Naive thymus-derived CD8-positive, alpha-beta T cell (primary cell): ENCODE measurements at regions not wholly inside any gene's neighbourhood (a gene's known extent, or its start where the extent isn't known, plus 50 kb on each side); places are given as distances from the start of the nearest gene placed in this dataset.

Experiments
- ATAC-seq, 2 donors: fragments of 150-1000 bp; cut with Tn5 transposase in 1 of 2; sonication (Bioruptor Pico), chemical (Tn5 transposase) in 1 of 2; 1 replicate in 1 of 2; 2 replicates in 1 of 2; pipeline ENCODE4 v1.10.0; 2021; ENCODE audit warnings: mild to moderate bottlenecking in 2 of 2, moderate library complexity in 2 of 2
- POLR2A ChIA-PET: fragments of 350-600 bp; sonication (Branson Sonifier 250); formaldehyde crosslinking; loops from one replicate; lab custom pipeline; 2021; ENCODE audit warnings: antibody characterized with exemption; lab: Charles Lee
- DNase-seq, 10 donors: peaks; one replicate each; pipeline versions ENCODE4 v3.0.0 to v3.0.0-alpha.2; 2020 to 2022
- H3K27ac Mint-ChIP-seq, 10 donors: one replicate each; pipeline ENCODE4 v1.8.0; 2020 to 2022; ENCODE audit warnings: mild to moderate bottlenecking in 10 of 10, mixed read lengths in 10 of 10, moderate library complexity in 4 of 10, inconsistent platforms in 1 of 10
- H3K27me3 Mint-ChIP-seq, 5 donors: one replicate each; pipeline ENCODE4 v1.8.0; 2021 to 2022; ENCODE audit warnings: mixed read lengths in 5 of 5
- H3K36me3 Mint-ChIP-seq, 3 donors: one replicate each; pipeline ENCODE4 v1.8.0; 2020 to 2022; ENCODE audit warnings: mixed read lengths in 3 of 3, mild to moderate bottlenecking in 2 of 3, inconsistent platforms in 1 of 3
- H3K4me1 Mint-ChIP-seq, 4 donors: one replicate each; pipeline ENCODE4 v1.8.0; 2021 to 2022; ENCODE audit warnings: mixed read lengths in 4 of 4
- H3K4me3 Mint-ChIP-seq, 10 donors: one replicate each; pipeline ENCODE4 v1.8.0; 2020 to 2022; ENCODE audit warnings: mild to moderate bottlenecking in 10 of 10, mixed read lengths in 10 of 10, moderate library complexity in 6 of 10, inconsistent platforms in 1 of 10
- H3K9me3 Mint-ChIP-seq, 9 donors: one replicate each; pipeline ENCODE4 v1.8.0; 2020 to 2022; ENCODE audit warnings: mixed read lengths in 9 of 9, mild to moderate bottlenecking in 3 of 9, inconsistent platforms in 1 of 9, moderate library complexity in 1 of 9

DNA sequence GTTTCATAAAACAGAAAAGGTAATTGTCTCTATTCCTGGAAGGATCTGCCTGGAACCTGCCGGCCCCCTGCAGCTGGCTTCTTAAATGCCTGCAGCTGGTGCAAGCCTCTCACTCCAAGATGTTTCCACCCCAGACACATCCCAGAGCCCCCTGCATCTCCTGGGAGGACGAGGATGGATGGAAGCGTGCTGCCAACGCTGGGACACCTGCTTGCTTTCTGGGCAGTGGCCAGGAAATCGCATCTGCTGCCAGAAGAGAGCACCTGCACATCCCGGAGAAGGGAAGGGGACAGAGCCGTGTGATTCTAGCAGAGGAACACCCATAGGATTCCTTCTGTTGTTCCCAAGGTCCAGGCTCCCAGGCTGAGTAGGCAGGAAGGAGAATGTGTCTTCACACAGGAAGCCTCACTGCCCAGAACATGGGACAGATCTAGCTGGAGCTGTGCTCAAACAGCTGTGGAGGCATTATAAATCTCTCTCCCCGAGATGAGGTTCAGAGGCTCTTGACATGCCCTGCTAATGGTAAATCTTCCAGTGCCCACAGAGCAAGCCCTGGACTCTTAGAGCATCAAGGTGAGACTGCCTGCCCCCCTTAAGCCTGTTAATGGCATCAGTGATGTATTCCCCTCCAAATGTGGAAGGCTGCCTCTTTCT lies 138.8 kb upstream of the MAP1LC3B2 start:
- peaks cover 0 to 3% (median 0%) of the 10 kb centered on the region in 5 donors for H3K27me3 Mint-ChIP-seq

DNA sequence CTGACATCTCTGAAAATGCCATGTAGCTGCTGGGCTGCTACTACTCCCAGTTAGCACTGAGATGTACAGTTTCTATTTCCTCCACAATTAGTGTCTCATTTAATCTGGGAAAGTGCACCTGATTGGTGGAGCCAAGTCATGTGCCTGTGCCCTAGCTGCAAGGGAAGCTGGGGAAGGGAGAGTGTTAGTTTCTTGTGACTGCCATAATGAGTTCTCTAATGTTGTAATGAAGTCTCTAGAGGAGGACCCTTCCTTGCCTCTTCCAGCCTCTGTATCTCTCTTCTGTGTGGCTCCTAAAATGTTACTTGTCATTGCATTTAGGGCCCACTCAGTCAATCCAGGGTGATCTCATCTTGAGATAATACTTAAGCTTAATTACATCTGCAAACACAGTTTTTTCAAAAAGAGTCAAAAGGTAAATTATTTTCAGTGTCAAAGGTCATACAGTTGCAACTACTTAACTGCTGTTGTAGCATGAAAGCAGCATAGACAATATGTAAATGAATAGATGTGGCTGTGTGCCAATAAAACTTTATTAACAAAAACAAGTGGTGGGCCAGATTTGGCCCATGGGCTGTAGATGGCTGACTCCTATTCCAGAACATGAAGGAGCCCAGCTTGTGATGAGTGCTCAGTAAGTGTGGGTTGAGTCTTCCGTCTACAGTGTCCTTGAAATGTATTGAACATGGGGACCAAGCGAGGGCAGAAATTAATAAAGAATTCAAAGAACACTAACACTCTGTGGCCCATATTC lies 137.2 kb upstream of the MAP1LC3B2 start:
- Mint-ChIP-seq H3K27ac (peak overlapping the region in 1 of 10 donors; percentile 76), H3K4me1 (no peaks in the 10 kb centered on the region)
- no peak for ATAC-seq

More for the DNA sequence above, 138.8 kb upstream of the MAP1LC3B2 start:
- POLR2A ChIA-PET, result no interaction called here
- no peaks in the 10 kb centered on the region for H3K4me1 Mint-ChIP-seq
- H3K36me3 Mint-ChIP-seq, result peaks cover 0 to 6% (median 6%) of the 10 kb centered on the region in 3 donors
- ATAC-seq (no peak), DNase-seq (no peak)
- H3K4me3 Mint-ChIP-seq, result no peak overlapping the region
- H3K27ac Mint-ChIP-seq, result no peak overlapping the region
- peaks cover 0 to 4% (median 2%) of the 10 kb centered on the region in 9 donors for H3K9me3 Mint-ChIP-seq

GRCh38 chr12:116423094-116423493 lies 136.1 kb upstream of the MAP1LC3B2 start:
- no peak for DNase-seq
- no peak for ATAC-seq
- H3K4me1 Mint-ChIP-seq, result no peaks in the 10 kb centered on the region
- POLR2A ChIA-PET, result no interaction called here
- H3K4me3 Mint-ChIP-seq, result no peak overlapping the region
- peaks cover 0 to 4% (median 2%) of the 10 kb centered on the region in 9 donors for H3K9me3 Mint-ChIP-seq
- H3K27ac Mint-ChIP-seq, result no peak overlapping the region
- peaks cover 0 to 6% (median 6%) of the 10 kb centered on the region in 3 donors for H3K36me3 Mint-ChIP-seq
- H3K27me3 Mint-ChIP-seq, result peaks cover 0 to 3% (median 1%) of the 10 kb centered on the region in 5 donors

More for the DNA sequence above, 137.2 kb upstream of the MAP1LC3B2 start:
- H3K4me3 Mint-ChIP-seq, result no peak overlapping the region
- no peak for DNase-seq
- H3K27me3 Mint-ChIP-seq, result peaks cover 0 to 3% (median 1%) of the 10 kb centered on the region in 5 donors
- POLR2A ChIA-PET, result interaction anchor here (0.6 kb wide), 1 partner anchor 86 kb away, joined by 3 read pairs; no protein-coding TSS in a partner anchor
- peaks cover 0 to 6% (median 6%) of the 10 kb centered on the region in 3 donors for H3K36me3 Mint-ChIP-seq
- peaks cover 0 to 4% (median 2%) of the 10 kb centered on the region in 9 donors for H3K9me3 Mint-ChIP-seq

GRCh38 chr12:116425256-116426193 lies 133.7 kb upstream of the MAP1LC3B2 start:
- peaks cover 0 to 4% (median 2%) of the 10 kb centered on the region in 9 donors for H3K9me3 Mint-ChIP-seq
- no peaks in the 10 kb centered on the region for H3K4me1 Mint-ChIP-seq
- peak overlapping the region in 1 of 10 donors; percentile 43 for H3K27ac Mint-ChIP-seq
- ATAC-seq (no peak), DNase-seq (no peak)
- H3K4me3 Mint-ChIP-seq, result no peak overlapping the region
- peaks cover 0 to 3% (median 0%) of the 10 kb centered on the region in 5 donors for H3K27me3 Mint-ChIP-seq
- H3K36me3 Mint-ChIP-seq, result peaks cover 0 to 6% (median 6%) of the 10 kb centered on the region in 3 donors
- POLR2A ChIA-PET, result interaction anchor here (0.6 kb wide), 1 partner anchor 517 kb away, joined by 4 read pairs; no protein-coding TSS in a partner anchor

GRCh38 chr12:116426391-116427136 lies 132.6 kb upstream of the MAP1LC3B2 start:
- Mint-ChIP-seq H3K9me3 (peaks cover 0 to 4% (median 2%) of the 10 kb centered on the region in 9 donors), H3K4me1 (no peaks in the 10 kb centered on the region), H3K4me3 (no peak overlapping the region), H3K27ac (peak overlapping the region in 1 of 10 donors; percentile 43), H3K36me3 (peaks cover 0 to 6% (median 6%) of the 10 kb centered on the region in 3 donors), H3K27me3 (peaks cover 0 to 3% (median 0%) of the 10 kb centered on the region in 5 donors)
- POLR2A ChIA-PET, result no interaction called here
- no peak for ATAC-seq
- DNase-seq, result no peak

- Mint-ChIP-seq H3K36me3 (no peaks in the 10 kb centered on the region), H3K4me1 (no peaks in the 10 kb centered on the region), H3K9me3 (no peaks in the 10 kb centered on the region), H3K27ac (no peak overlapping the region), H3K27me3 (peaks cover 0 to 3% (median 0%) of the 10 kb centered on the region in 5 donors), H3K4me3 (no peak overlapping the region)
- DNase-seq, result no peak
- no peak for ATAC-seq
- POLR2A ChIA-PET, result no interaction called here
These were observed 131.8 kb upstream of the MAP1LC3B2 start for GRCh38 chr12:116427200-116427930.

- ATAC-seq (no peak), DNase-seq (no peak)
- POLR2A ChIA-PET, result no interaction called here
- H3K27me3 Mint-ChIP-seq, result peaks cover 0 to 3% (median 0%) of the 10 kb centered on the region in 5 donors
- no peaks in the 10 kb centered on the region for H3K36me3 Mint-ChIP-seq
- H3K4me3 Mint-ChIP-seq, result no peak overlapping the region
- peaks cover 4 to 6% (median 5%) of the 10 kb centered on the region in 4 donors for H3K4me1 Mint-ChIP-seq
- no peak overlapping the region for H3K27ac Mint-ChIP-seq
- H3K9me3 Mint-ChIP-seq, result no peaks in the 10 kb centered on the region
These were observed 129.3 kb upstream of the MAP1LC3B2 start for GRCh38 chr12:116429826-116430360.

GRCh38 chr12:116430911-116431565 lies 128.1 kb upstream of the MAP1LC3B2 start:
- Mint-ChIP-seq H3K4me1 (peaks cover 4 to 6% (median 5%) of the 10 kb centered on the region in 4 donors), H3K9me3 (no peaks in the 10 kb centered on the region), H3K27me3 (peaks cover 0 to 2% (median 0%) of the 10 kb centered on the region in 5 donors), H3K27ac (no peak overlapping the region), H3K4me3 (no peak overlapping the region), H3K36me3 (no peaks in the 10 kb centered on the region)
- POLR2A ChIA-PET, result no interaction called here
- DNase-seq, result no peak
- ATAC-seq, result no peak

DNA sequence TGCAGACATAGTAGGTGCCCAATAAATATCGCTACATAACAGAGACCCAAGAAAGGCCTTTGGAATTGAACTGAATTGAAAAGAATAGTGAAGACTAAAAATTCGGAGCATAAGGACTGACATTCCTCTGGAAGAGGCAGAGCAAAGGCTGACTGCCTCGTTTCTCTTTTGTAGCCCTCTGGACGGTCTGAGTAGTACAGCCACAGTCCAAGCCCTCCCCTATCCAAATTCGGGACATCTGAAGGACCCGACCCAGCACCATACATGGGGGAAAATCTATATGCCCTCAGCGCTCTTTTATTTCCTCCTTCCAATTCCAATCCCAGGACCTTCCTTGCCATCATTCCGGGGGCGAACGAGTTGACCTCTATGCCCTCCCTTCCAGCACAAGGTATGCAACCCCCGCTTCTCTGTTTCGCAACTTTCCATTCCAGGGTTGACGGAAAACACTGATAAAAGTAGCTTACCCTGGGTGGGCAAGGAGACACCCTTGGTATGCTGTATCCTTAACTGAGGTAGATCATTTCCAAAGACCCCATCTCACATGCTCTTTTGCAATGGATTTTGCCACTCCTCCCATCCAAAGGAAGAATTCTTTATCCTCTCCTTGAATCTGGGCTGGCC lies 127.4 kb upstream of the MAP1LC3B2 start:
- H3K9me3 Mint-ChIP-seq, result no peaks in the 10 kb centered on the region
- POLR2A ChIA-PET, result no interaction called here
- DNase-seq, result no peak
- H3K4me3 Mint-ChIP-seq, result no peak overlapping the region
- H3K4me1 Mint-ChIP-seq, result peaks cover 4 to 6% (median 5%) of the 10 kb centered on the region in 4 donors
- H3K27me3 Mint-ChIP-seq, result peaks cover 0 to 1% (median 0%) of the 10 kb centered on the region in 5 donors
- no peak for ATAC-seq
- no peaks in the 10 kb centered on the region for H3K36me3 Mint-ChIP-seq
- no peak overlapping the region for H3K27ac Mint-ChIP-seq

GRCh38 chr12:116432314-116432750 lies 126.8 kb upstream of the MAP1LC3B2 start:
- H3K4me1 Mint-ChIP-seq, result peaks cover 5 to 6% (median 6%) of the 10 kb centered on the region in 4 donors
- H3K9me3 Mint-ChIP-seq, result no peaks in the 10 kb centered on the region
- H3K4me3 Mint-ChIP-seq, result no peak overlapping the region
- no peak for ATAC-seq
- DNase-seq, result no peak
- peaks cover 0 to 1% (median 0%) of the 10 kb centered on the region in 5 donors for H3K27me3 Mint-ChIP-seq
- no peaks in the 10 kb centered on the region for H3K36me3 Mint-ChIP-seq
- POLR2A ChIA-PET, result no interaction called here
- no peak overlapping the region for H3K27ac Mint-ChIP-seq
